PFSK-1 (cell line): ENCODE measurements at regions not wholly inside any gene's neighbourhood (a gene's known extent, or its start where the extent isn't known, plus 50 kb on each side); places are given as distances from the start of the nearest gene placed in this dataset.

Experiments
- FOXP2 ChIP-seq: optimal IDR thresholded peaks from 2 replicates; pipeline ENCODE3; 2011; ENCODE audit warnings: borderline replicate concordance, control low read depth, inconsistent platforms; ENCODE audit not compliant: insufficient read depth; ENCODE audit errors: extremely low read length, extremely low read depth
- POLR2AphosphoS5 ChIP-seq: IDR thresholded peaks from 2 replicates; pipeline ENCODE4 v1.6.1; 2012; ENCODE audit warnings: low read depth, mild to moderate bottlenecking, control low read depth, low read length, moderate library complexity
- REST ChIP-seq, 2 experiments: IDR thresholded peaks; 2 replicates each; pipeline versions ENCODE4 v1.6.1 to v1.8.0; 2011 to 2012; ENCODE audit warnings: low read depth in 2 of 2, low read length in 2 of 2, control low read depth in 1 of 2, inconsistent platforms in 1 of 2, mild to moderate bottlenecking in 1 of 2, moderate library complexity in 1 of 2; ENCODE audit not compliant: insufficient read depth in 1 of 2
- SIN3A ChIP-seq: IDR thresholded peaks from 2 replicates; pipeline ENCODE4 v1.6.1; 2012; ENCODE audit warnings: mild to moderate bottlenecking, low read length, moderate library complexity, borderline replicate concordance; ENCODE audit not compliant: insufficient read depth
- TAF1 ChIP-seq: IDR thresholded peaks from 2 replicates; pipeline ENCODE4 v1.6.1; 2012; ENCODE audit warnings: low read length, control low read depth, borderline replicate concordance; ENCODE audit not compliant: insufficient read depth

- TF ChIP-seq POLR2AphosphoS5 (no peak), REST (IDR thresholded peaks at IDR 0.05; ENCODE audit: insufficient read depth in 1 of 2, low read depth in 2 of 2, low read length in 2 of 2) (no peak)
Measured at GRCh38 chr5:89823046-89823445, 586.5 kb downstream of the CETN3 start.

GRCh38 chr5:89817841-89818240, 591.7 kb downstream of the CETN3 start:
- TF ChIP-seq FOXP2 (no peak), POLR2AphosphoS5 (no peak), REST (IDR thresholded peaks at IDR 0.05; ENCODE audit: insufficient read depth in 1 of 2, low read depth in 2 of 2, low read length in 2 of 2) (no peak), TAF1 (no peak), SIN3A (no peak)

GRCh38 chr5:89816038-89816437, 593.5 kb downstream of the CETN3 start:
- TF ChIP-seq SIN3A (no peak), FOXP2 (no peak), TAF1 (no peak), REST (IDR thresholded peaks at IDR 0.05; ENCODE audit: insufficient read depth in 1 of 2, low read depth in 2 of 2, low read length in 2 of 2) (no peak), POLR2AphosphoS5 (no peak)

GRCh38 chr5:89777758-89778157, 631.8 kb downstream of the CETN3 start:
- TF ChIP-seq FOXP2 (no peak), POLR2AphosphoS5 (no peak), REST (IDR thresholded peaks at IDR 0.05; ENCODE audit: insufficient read depth in 1 of 2, low read depth in 2 of 2, low read length in 2 of 2) (no peak), TAF1 (no peak), SIN3A (no peak)

GRCh38 chr5:89769975-89770374, 639.6 kb downstream of the CETN3 start:
- TF ChIP-seq POLR2AphosphoS5 (no peak), REST (IDR thresholded peaks at IDR 0.05; ENCODE audit: insufficient read depth in 1 of 2, low read depth in 2 of 2, low read length in 2 of 2) (no peak), FOXP2 (no peak), SIN3A (no peak), TAF1 (no peak)
